A673 (cell line): ENCODE measurements at regions not wholly inside any gene's neighbourhood (a gene's known extent, or its start where the extent isn't known, plus 50 kb on each side); places are given as distances from the start of the nearest gene placed in this dataset.

Source experiments
- EZH2 ChIP-seq: fragments of 200-600 bp; sonication (generic); IDR thresholded peaks from 2 replicates; pipeline ENCODE4 v1.6.1; 2017; ENCODE audit warnings: borderline replicate concordance, low read depth, mild to moderate bottlenecking, mixed read lengths, antibody characterized with exemption, low read length; ENCODE audit not compliant: poor library complexity, severe bottlenecking
- TF ChIP-seq, protein P1 (sequence below): fragments of 300-800, 200-600 bp; sonication (generic); conservative IDR thresholded peaks from 2 replicates; pipeline ENCODE4 v1.5.1; 2017; ENCODE audit warnings: low read depth, mild to moderate bottlenecking, antibody characterized with exemption, low read length, moderate library complexity, mixed read lengths

DNA sequence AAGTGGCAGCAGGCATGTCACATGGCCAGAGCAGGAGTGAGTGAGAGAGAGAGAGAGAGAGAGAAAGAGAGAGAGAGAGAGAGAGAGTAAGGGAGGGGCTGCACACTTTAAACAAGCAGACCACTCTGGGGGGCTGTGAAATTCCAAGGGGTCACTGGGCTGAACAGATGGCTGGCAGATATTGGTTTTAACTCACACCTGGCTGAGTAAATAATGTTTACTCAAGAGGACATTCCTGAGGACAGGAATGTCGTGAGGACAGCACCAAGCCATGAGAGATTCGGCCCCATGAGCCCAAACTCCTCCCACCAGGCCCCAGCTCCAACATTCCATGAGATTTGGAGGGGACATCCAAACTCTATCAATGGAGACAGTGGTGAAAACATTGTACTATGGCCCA lies 269.7 kb downstream of the CBLN1 start:
- TF ChIP-seq, protein P1, sequence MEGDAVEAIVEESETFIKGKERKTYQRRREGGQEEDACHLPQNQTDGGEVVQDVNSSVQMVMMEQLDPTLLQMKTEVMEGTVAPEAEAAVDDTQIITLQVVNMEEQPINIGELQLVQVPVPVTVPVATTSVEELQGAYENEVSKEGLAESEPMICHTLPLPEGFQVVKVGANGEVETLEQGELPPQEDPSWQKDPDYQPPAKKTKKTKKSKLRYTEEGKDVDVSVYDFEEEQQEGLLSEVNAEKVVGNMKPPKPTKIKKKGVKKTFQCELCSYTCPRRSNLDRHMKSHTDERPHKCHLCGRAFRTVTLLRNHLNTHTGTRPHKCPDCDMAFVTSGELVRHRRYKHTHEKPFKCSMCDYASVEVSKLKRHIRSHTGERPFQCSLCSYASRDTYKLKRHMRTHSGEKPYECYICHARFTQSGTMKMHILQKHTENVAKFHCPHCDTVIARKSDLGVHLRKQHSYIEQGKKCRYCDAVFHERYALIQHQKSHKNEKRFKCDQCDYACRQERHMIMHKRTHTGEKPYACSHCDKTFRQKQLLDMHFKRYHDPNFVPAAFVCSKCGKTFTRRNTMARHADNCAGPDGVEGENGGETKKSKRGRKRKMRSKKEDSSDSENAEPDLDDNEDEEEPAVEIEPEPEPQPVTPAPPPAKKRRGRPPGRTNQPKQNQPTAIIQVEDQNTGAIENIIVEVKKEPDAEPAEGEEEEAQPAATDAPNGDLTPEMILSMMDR, result no peak
- TF ChIP-seq EZH2, result no peak
